ENCODE measurements at regions not wholly inside any gene's neighbourhood (a gene's known extent, or its start where the extent isn't known, plus 50 kb on each side); places are given as distances from the start of the nearest gene placed in this dataset.

- Histone ChIP-seq H3K4me2 (replicated peaks; ENCODE audit: low read depth, low read length, poor library complexity, severe bottlenecking) (no peak overlapping the region), H3K4me1 (ENCODE audit: control insufficient read depth in 2 of 2, insufficient read depth in 2 of 2, low read length in 2 of 2) (no peaks in the 10 kb centered on the region), H3K9me3 (ENCODE audit: control extremely low read depth in 1 of 3, control insufficient read depth in 2 of 3, insufficient read depth in 1 of 3, low read length in 2 of 3) (no peaks in the 10 kb centered on the region), H3K36me3 (replicated peaks in 1 of 2; ENCODE audit: control extremely low read depth in 1 of 2, control insufficient read depth in 1 of 2, extremely low read depth in 1 of 2, insufficient read depth in 2 of 2, low read length in 1 of 2) (no peaks in the 10 kb centered on the region), H3K79me2 (ENCODE audit: control insufficient read depth, insufficient read depth, low read length) (no peaks in the 10 kb centered on the region), H3K27ac (ENCODE audit: low read length in 2 of 2) (no peak overlapping the region), H3K9ac (ENCODE audit: low read length) (no peak overlapping the region), H3K27me3 (replicated peaks in 1 of 4; ENCODE audit: control extremely low read depth in 1 of 4, control insufficient read depth in 3 of 4, insufficient read depth in 4 of 4, low read length in 3 of 4) (no peaks in the 10 kb centered on the region), H4K20me1 (ENCODE audit: control insufficient read depth, insufficient read depth, low read length, poor library complexity, severe bottlenecking) (no peaks in the 10 kb centered on the region), H3K4me3 (ENCODE audit: control extremely low read depth in 1 of 5, extremely low read depth in 1 of 5, insufficient read depth in 1 of 5, low read depth in 2 of 5, low read length in 4 of 5) (no peak overlapping the region), H2AFZ (ENCODE audit: insufficient read depth, low read depth, low read length, poor library complexity, severe bottlenecking) (no peak overlapping the region)
- ChIA-PET CTCF (no interaction called here), POLR2A (no interaction called here)
- no peaks in the 10 kb centered on the region for H3K4me1 Mint-ChIP-seq
- intact Hi-C loops (cut with micrococcal nuclease): no loop called here
- ATAC-seq (ENCODE audit: low read depth) (no peak), DNase-seq (no peak)
- peaks cover 3% of the 10 kb centered on the region for H3K9me3 Mint-ChIP-seq (ENCODE audit: insufficient read depth)
- TF ChIP-seq CTCF (IDR thresholded peaks at IDR 0.05) (no peak), EZH2 (IDR thresholded peaks at IDR 0.05; ENCODE audit: borderline replicate concordance, insufficient read depth, low read depth, low read length, poor library complexity, severe bottlenecking) (no peak)
- 43% methylated on average over 1 of the region's 1 CpG for WGBS (ENCODE audit: insufficient coverage)
- H3K4me3 Mint-ChIP-seq: no peak overlapping the region
- no peaks in the 10 kb centered on the region for H3K27me3 Mint-ChIP-seq
- H3K27ac Mint-ChIP-seq: no peak overlapping the region
Measured at GRCh38 chr12:39010406-39010805, 105.0 kb upstream of the CPNE8 start.

GRCh38 chr12:39007619-39008018 lies 102.2 kb upstream of the CPNE8 start:
- TF ChIP-seq EZH2 (IDR thresholded peaks at IDR 0.05; ENCODE audit: borderline replicate concordance, insufficient read depth, low read depth, low read length, poor library complexity, severe bottlenecking) (no peak), CTCF (IDR thresholded peaks at IDR 0.05) (no peak)
- Mint-ChIP-seq H3K9me3 (ENCODE audit: insufficient read depth) (peaks cover 3% of the 10 kb centered on the region), H3K27me3 (no peaks in the 10 kb centered on the region), H3K4me1 (no peaks in the 10 kb centered on the region), H3K27ac (no peak overlapping the region), H3K4me3 (no peak overlapping the region)
- H3K4me2 ChIP-seq (replicated peaks; ENCODE audit: low read depth, low read length, poor library complexity, severe bottlenecking): no peak overlapping the region
- H3K36me3 ChIP-seq (replicated peaks in 1 of 2; ENCODE audit: control extremely low read depth in 1 of 2, control insufficient read depth in 1 of 2, extremely low read depth in 1 of 2, insufficient read depth in 2 of 2, low read length in 1 of 2): no peaks in the 10 kb centered on the region
- DNase-seq (no peak), ATAC-seq (ENCODE audit: low read depth) (no peak)
- no peaks in the 10 kb centered on the region for H3K27me3 ChIP-seq (replicated peaks in 1 of 4; ENCODE audit: control extremely low read depth in 1 of 4, control insufficient read depth in 3 of 4, insufficient read depth in 4 of 4, low read length in 3 of 4)
- no peaks in the 10 kb centered on the region for H3K4me1 ChIP-seq (ENCODE audit: control insufficient read depth in 2 of 2, insufficient read depth in 2 of 2, low read length in 2 of 2)
- no peaks in the 10 kb centered on the region for H3K9me3 ChIP-seq (ENCODE audit: control extremely low read depth in 1 of 3, control insufficient read depth in 2 of 3, insufficient read depth in 1 of 3, low read length in 2 of 3)
- ChIA-PET CTCF (no interaction called here), POLR2A (no interaction called here)
- H2AFZ ChIP-seq (ENCODE audit: insufficient read depth, low read depth, low read length, poor library complexity, severe bottlenecking): no peak overlapping the region
- H3K27ac ChIP-seq (ENCODE audit: low read length in 2 of 2): no peak overlapping the region
- intact Hi-C loops (cut with micrococcal nuclease): no loop called here
- no peaks in the 10 kb centered on the region for H3K79me2 ChIP-seq (ENCODE audit: control insufficient read depth, insufficient read depth, low read length)
- H3K9ac ChIP-seq (ENCODE audit: low read length): no peak overlapping the region
- no peak overlapping the region for H3K4me3 ChIP-seq (ENCODE audit: control extremely low read depth in 1 of 5, extremely low read depth in 1 of 5, insufficient read depth in 1 of 5, low read depth in 2 of 5, low read length in 4 of 5)
- H4K20me1 ChIP-seq (ENCODE audit: control insufficient read depth, insufficient read depth, low read length, poor library complexity, severe bottlenecking): no peaks in the 10 kb centered on the region
- 86% methylated on average over 1 of the region's 3 CpGs for WGBS (ENCODE audit: insufficient coverage)
